ENCODE measurements at regions not wholly inside any gene's neighbourhood (a gene's known extent, or its start where the extent isn't known, plus 50 kb on each side); places are given as distances from the start of the nearest gene placed in this dataset.

GRCh38 chr2:6780765-6781274 lies 84.9 kb downstream of the CMPK2 start (continued):
- TF ChIP-seq YY1 (IDR thresholded peaks at IDR 0.05; ENCODE audit: low read depth, low read length) (no peak), SRF (IDR thresholded peaks at IDR 0.05; ENCODE audit: low read depth, low read length) (no peak), SP1 (IDR thresholded peaks at IDR 0.05; ENCODE audit: low read depth, low read length) (no peak), TCF12 (IDR thresholded peaks at IDR 0.05; ENCODE audit: low read depth, low read length) (no peak), RBBP5 (IDR thresholded peaks at IDR 0.05; ENCODE audit: borderline replicate concordance, low read depth, low read length) (no peak)

All from H1 (cell line).